ENCODE measurements at regions not wholly inside any gene's neighbourhood (a gene's known extent, or its start where the extent isn't known, plus 50 kb on each side); places are given as distances from the start of the nearest gene placed in this dataset.

GRCh38 chr3:70519913-70520659 is 207.6 kb upstream of the MDFIC2 start:
- no peak for TF ChIP-seq RAD21 (IDR thresholded peaks at IDR 0.05; ENCODE audit: low read depth)
- TF ChIP-seq YY1 (IDR thresholded peaks at IDR 0.05; ENCODE audit: low read depth) = no peak
